Left cardiac atrium (tissue), 4 donors: ENCODE measurements at regions not wholly inside any gene's neighbourhood (a gene's known extent, or its start where the extent isn't known, plus 50 kb on each side); places are given as distances from the start of the nearest gene placed in this dataset.

Experiments used
- ATAC-seq, 2 donors: fragments of 200-7000 bp; cut with Tn5 transposase; one replicate each; pipeline ENCODE4 v1.9.1; 2020; ENCODE audit warnings: mild to moderate bottlenecking in 2 of 2, moderate library complexity in 2 of 2
- DNase-seq: peaks from one replicate; pipeline ENCODE4 v3.0.0-alpha.2; 2020
- intact Hi-C, 2 donors: fragments of 100-400 bp; cut with DNase I; formaldehyde crosslinking; loops; one replicate each; pipeline versions ENCODE4 v1.14.1 to v1.15.1; 2022 to 2023
- donor health status: DM: no; HTN: yes; CAD: no.
- donor health status: DM: no; HTN: yes; CAD: no; lungs with severe emphysema.
- donor health status: DM: yes; HTN: yes; CAD: no.
- donor health status: Dilated cardiomyopathy.

- DNase-seq (no peak), ATAC-seq (no peak)
- intact Hi-C loops: no loop called here
Observed at GRCh38 chr6:105620878-105621277, 218.0 kb upstream of the PREP start.

GRCh38 chr6:105619971-105620741 is 217.3 kb upstream of the PREP start:
- intact Hi-C loops: no loop called here
- ATAC-seq (no peak), DNase-seq (no peak)

- intact Hi-C loops: no loop called here
- no peak for ATAC-seq
- no peak for DNase-seq
Observed at GRCh38 chr6:105618247-105618646, 215.4 kb upstream of the PREP start.

GRCh38 chr6:105616521-105616920 is 213.6 kb upstream of the PREP start:
- intact Hi-C loops: no loop called here
- DNase-seq (no peak), ATAC-seq (no peak)

GRCh38 chr6:105611606-105612005 is 208.7 kb upstream of the PREP start:
- peak in 1 of 2 donors; percentile 68 for ATAC-seq
- DNase-seq: no peak
- intact Hi-C loops: no loop called here

- DNase-seq (peak; percentile 25), ATAC-seq (peak; percentile 32 to 58)
- intact Hi-C loops: no loop called here
Observed at GRCh38 chr6:105609375-105609991, 206.6 kb upstream of the PREP start.

- intact Hi-C loops: no loop called here
- DNase-seq: no peak
- no peak for ATAC-seq
Observed at GRCh38 chr6:105608711-105609374, 206.0 kb upstream of the PREP start.

GRCh38 chr6:105607636-105608621 is 205.0 kb upstream of the PREP start:
- ATAC-seq (no peak), DNase-seq (no peak)
- intact Hi-C loops: no loop called here

GRCh38 chr6:105606831-105607463 is 204.1 kb upstream of the PREP start:
- ATAC-seq (no peak), DNase-seq (no peak)
- intact Hi-C loops: no loop called here

- ATAC-seq: no peak
Observed at GRCh38 chr6:105604587-105604884, 201.7 kb upstream of the PREP start.

GRCh38 chr6:105603788-105604586 is 201.1 kb upstream of the PREP start:
- ATAC-seq (peak; percentile 25 to 46), DNase-seq (no peak)
- intact Hi-C loops: no loop called here

More at GRCh38 chr6:105604587-105604884, 201.7 kb upstream of the PREP start:
- intact Hi-C loops: no loop called here
- no peak for DNase-seq

- intact Hi-C loops: no loop called here
- ATAC-seq (peak; percentile 95), DNase-seq (peak; percentile 82)
Observed at GRCh38 chr6:105601541-105602236, 198.8 kb upstream of the PREP start.

GRCh38 chr6:105600336-105601260 is 197.7 kb upstream of the PREP start:
- DNase-seq (no peak), ATAC-seq (peak in 1 of 2 donors; percentile 38)
- intact Hi-C loops: no loop called here

GRCh38 chr6:105598264-105598663 is 195.4 kb upstream of the PREP start:
- intact Hi-C loops: no loop called here
- ATAC-seq (no peak), DNase-seq (no peak)

- peak in 1 of 2 donors; percentile 72 for ATAC-seq
Observed at GRCh38 chr6:105596284-105596755, 193.4 kb upstream of the PREP start.

GRCh38 chr6:105595829-105596228 is 192.9 kb upstream of the PREP start:
- intact Hi-C loops: no loop called here
- DNase-seq: no peak
- no peak for ATAC-seq

More at GRCh38 chr6:105596284-105596755, 193.4 kb upstream of the PREP start:
- DNase-seq: no peak
- intact Hi-C loops: no loop called here
